ENCODE measurements at regions not wholly inside any gene's neighbourhood (a gene's known extent, or its start where the extent isn't known, plus 50 kb on each side); places are given as distances from the start of the nearest gene placed in this dataset.

DNA sequence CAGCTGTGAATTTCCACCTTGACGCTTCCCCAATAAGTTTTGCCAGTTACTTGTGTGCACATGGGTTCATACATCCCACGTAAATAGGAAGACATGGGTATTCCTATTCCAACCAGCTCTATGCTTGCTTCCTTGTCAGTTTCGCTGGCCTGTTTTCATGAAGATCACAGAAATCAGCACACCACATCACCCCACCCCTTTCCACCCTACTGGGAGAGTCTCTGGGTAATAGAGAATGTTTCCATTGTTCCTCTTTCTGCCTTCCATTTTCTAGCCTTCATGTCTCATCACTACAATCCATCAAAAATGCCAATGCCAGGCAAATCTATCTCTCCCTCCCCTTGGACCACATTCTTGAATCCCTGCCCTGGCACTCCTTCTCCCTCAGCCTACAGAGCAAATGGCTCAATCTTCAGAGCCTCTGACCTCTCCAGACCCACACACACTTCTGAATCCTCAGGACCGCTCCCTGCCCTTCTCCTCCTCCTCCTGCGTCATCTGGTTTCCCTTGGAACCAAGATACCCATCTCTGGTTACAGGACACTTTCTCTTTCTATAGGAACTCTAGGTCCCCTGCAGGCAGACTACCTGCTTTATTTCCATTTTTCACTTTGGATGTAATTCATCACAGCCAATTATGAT is 323.3 kb downstream of the DHX15 start:
- Mint-ChIP-seq H3K4me3 (no peak overlapping the region), H3K27ac (no peak overlapping the region), H3K4me1 (no peaks in the 10 kb centered on the region), H3K9me3 (peaks cover 2% of the 10 kb centered on the region), H3K36me3 (no peaks in the 10 kb centered on the region), H3K27me3 (peaks cover 8% of the 10 kb centered on the region)
- DNase-seq = no peak

DNA sequence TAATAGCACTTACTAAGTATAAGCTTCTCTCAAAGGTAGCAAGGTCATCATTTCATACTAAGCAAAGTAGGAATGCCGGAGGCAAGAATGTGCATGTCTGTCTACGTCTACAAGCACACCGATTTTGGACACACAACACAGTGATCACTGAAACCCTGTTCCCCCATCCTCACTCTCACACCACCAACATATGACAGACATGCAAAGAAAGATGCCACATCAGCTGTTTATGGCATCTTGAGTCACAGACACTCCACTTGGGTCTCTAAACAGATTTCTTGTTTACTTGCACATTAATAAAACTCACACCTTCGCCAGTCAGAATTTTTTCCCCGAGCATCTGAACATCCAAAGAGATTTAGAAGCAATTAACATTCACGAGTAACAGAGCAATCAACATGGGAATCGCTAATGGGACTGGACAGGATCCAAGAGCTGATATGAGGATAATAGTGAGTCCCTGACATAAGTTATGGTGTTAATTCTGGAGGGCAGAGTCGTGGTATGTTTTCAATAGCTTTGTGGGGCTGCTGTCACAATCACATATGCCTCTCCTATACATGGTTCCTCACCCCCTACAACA is 324.1 kb downstream of the DHX15 start:
- H3K4me3 Mint-ChIP-seq = no peak overlapping the region
- H3K27ac Mint-ChIP-seq = no peak overlapping the region
- no peaks in the 10 kb centered on the region for H3K9me3 Mint-ChIP-seq
- no peak for DNase-seq
- no peaks in the 10 kb centered on the region for H3K36me3 Mint-ChIP-seq
- peaks cover 8% of the 10 kb centered on the region for H3K27me3 Mint-ChIP-seq
- H3K4me1 Mint-ChIP-seq = no peaks in the 10 kb centered on the region

DNA sequence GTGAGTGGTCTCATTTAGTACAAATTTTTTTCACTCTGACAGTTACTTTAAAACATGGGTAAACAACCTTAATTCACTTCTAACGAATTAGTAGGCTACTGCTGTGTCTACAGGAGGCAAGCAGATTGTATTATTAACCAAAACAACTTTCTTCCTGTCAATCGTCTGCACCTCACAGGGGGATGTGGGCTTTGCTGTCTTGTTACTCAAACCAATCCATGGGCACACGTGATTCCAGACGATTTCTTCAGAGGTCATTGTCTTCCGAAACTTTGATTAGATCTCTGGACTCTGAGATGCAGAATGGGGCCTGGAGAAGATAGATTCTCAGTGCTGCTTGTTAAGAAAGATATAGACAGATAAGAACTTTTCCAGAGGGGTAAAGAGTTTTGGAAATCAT is 327.8 kb downstream of the DHX15 start:
- no peak overlapping the region for H3K4me3 Mint-ChIP-seq
- H3K9me3 Mint-ChIP-seq = no peaks in the 10 kb centered on the region
- peaks cover 9% of the 10 kb centered on the region for H3K27me3 Mint-ChIP-seq
- no peaks in the 10 kb centered on the region for H3K36me3 Mint-ChIP-seq
- no peak overlapping the region for H3K27ac Mint-ChIP-seq
- no peak for DNase-seq
- H3K4me1 Mint-ChIP-seq = no peaks in the 10 kb centered on the region

DNA sequence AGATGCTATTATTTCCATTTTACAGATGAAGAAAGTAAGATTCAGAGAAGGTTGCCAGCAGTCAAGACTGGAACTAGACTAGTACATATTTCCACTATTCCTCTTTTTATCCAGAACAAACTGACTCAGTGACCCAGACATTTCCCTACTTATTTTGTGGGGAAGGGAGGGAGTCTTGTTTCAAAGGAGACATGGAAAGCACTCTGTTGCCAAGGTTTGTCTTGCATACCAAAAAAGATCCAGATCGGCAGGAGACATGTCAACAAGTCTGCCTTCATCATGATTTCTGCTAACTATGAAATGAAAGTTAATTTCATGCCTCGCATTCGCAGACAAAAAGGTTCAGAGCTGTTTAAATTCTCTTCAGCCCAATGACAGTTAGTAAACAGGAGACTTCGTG is 328.3 kb downstream of the DHX15 start:
- Mint-ChIP-seq H3K4me3 (no peak overlapping the region), H3K36me3 (no peaks in the 10 kb centered on the region), H3K4me1 (no peaks in the 10 kb centered on the region), H3K27ac (no peak overlapping the region), H3K9me3 (no peaks in the 10 kb centered on the region), H3K27me3 (peaks cover 9% of the 10 kb centered on the region)
- DNase-seq = no peak

DNA sequence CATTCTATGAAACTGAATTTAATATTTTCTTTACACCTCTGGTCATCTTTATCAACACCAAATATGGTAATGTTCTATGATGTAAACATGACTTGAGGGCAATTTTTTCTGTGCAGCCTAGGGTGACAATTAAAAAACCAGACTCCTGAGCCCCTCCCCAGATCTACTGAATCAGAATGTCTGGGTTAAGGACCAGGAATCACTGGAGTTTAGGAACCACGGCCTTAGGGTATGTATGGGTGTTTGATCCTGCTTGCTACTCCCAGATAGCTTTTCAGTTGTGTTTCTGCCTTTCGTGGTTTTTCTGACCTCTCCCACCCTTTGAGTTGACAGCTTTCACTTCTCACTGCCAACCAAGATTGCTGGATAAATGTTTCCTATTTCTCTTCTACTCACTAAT is 332.2 kb downstream of the DHX15 start:
- Mint-ChIP-seq H3K4me3 (no peak overlapping the region), H3K36me3 (no peaks in the 10 kb centered on the region), H3K27ac (no peak overlapping the region), H3K4me1 (no peaks in the 10 kb centered on the region), H3K27me3 (peaks cover 5% of the 10 kb centered on the region), H3K9me3 (no peaks in the 10 kb centered on the region)
- DNase-seq = no peak

DNA sequence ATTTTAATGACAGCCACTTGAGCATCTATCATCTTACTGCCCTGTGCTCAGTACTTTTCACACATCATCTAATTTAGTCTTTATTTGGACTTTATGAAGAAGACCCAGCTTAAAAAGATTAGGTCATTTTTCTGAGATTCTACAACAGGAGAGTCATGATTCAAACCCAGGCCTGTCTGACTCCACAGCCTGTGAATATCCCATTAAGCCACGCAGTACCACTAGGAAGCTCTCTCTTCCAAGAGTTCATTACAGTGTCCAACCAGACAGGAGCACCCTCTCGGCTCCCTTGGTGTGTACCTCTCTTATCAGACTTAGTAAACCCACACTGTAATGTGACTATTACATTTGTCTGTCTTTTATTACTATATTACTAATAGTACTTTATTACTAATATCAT is 332.8 kb downstream of the DHX15 start:
- H3K4me1 Mint-ChIP-seq = no peaks in the 10 kb centered on the region
- H3K4me3 Mint-ChIP-seq = no peak overlapping the region
- no peak for DNase-seq
- H3K9me3 Mint-ChIP-seq = no peaks in the 10 kb centered on the region
- H3K36me3 Mint-ChIP-seq = no peaks in the 10 kb centered on the region
- H3K27ac Mint-ChIP-seq = no peak overlapping the region
- H3K27me3 Mint-ChIP-seq = peaks cover 5% of the 10 kb centered on the region

DNA sequence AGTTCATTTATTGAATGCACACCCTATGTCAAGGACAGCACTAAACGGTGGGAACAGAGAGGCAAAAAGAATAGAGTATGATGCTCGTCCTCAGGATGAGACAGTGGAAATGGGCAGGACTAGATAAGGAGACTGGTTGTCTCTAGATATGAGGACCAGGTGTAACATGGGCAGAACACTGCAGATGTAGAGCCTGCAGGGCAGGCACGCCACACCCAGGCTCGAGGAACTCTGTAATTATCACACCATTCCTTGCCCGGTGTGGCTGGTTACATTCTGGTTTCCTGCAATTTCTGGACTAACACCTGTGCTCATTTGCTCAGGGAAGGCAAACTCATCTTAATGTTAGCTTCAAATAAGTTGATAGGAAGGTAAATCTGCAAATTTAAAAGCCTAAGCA is 334.4 kb downstream of the DHX15 start:
- Mint-ChIP-seq H3K4me1 (no peaks in the 10 kb centered on the region), H3K9me3 (no peaks in the 10 kb centered on the region), H3K27ac (no peak overlapping the region), H3K4me3 (no peak overlapping the region), H3K36me3 (no peaks in the 10 kb centered on the region), H3K27me3 (peaks cover 5% of the 10 kb centered on the region)
- DNase-seq = no peak

DNA sequence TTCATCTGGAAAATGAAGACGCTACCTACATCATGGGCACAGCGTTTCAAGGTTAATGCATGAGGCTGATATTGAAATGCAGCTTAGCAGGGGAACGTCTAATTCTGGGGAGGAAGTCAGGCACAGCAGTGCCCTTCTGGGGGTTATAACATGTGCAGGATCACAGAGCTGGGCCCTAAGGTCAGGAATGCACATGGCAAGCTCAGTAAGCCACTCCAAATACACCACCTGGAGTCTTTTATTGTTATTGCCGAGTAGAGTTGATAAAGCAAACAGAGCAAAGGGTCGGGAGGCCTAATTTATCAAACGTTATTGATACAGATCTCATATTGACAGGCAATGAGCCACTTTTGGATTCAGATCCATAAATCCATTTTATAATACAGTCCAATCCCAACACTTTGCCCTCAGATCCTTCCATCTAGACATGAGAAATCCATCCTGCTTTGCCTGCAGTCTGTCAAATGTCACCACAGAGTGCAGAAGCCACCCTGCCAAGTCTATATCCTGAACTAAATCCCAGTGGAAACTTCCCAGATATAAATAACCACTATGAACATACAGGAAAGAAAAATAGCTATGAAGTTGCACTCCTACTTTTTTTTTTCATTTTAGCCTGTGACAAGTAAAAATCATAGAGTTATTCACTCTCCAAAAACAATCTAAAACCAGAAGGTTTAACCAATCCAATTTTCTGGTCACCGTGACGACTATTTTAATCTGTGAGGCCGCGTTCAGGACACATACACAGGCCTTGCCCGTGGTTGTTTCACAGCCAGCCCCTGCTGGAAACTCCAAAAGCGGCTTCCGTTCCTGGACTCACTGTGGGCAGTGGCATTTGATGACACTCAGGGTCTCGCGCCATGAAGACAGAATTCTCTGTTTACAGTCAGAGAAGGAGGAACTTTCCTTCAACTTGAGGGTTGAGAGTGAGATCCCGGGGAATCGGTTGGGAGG is 335.4 kb downstream of the DHX15 start:
- no peaks in the 10 kb centered on the region for H3K36me3 Mint-ChIP-seq
- no peaks in the 10 kb centered on the region for H3K4me1 Mint-ChIP-seq
- H3K4me3 Mint-ChIP-seq = no peak overlapping the region
- no peaks in the 10 kb centered on the region for H3K27me3 Mint-ChIP-seq
- H3K27ac Mint-ChIP-seq = no peak overlapping the region
- H3K9me3 Mint-ChIP-seq = no peaks in the 10 kb centered on the region
- DNase-seq = no peak

DNA sequence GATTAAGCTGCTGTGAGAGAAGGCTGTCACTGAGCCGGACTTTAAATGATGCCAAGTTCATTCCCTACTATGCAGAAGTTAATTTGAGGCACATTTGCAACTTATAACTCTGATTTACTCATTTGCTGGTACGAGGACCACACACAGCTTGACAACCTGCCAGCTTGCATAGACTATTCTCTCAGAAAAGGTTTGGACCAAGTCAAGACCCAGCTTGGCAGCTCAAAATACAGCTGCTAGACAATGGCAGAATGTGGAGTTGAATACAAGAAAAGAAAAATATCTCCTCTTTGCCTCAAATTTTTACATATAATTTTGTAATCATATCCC is 338.9 kb downstream of the DHX15 start:
- Mint-ChIP-seq H3K4me3 (no peak overlapping the region), H3K36me3 (no peaks in the 10 kb centered on the region)

DNA sequence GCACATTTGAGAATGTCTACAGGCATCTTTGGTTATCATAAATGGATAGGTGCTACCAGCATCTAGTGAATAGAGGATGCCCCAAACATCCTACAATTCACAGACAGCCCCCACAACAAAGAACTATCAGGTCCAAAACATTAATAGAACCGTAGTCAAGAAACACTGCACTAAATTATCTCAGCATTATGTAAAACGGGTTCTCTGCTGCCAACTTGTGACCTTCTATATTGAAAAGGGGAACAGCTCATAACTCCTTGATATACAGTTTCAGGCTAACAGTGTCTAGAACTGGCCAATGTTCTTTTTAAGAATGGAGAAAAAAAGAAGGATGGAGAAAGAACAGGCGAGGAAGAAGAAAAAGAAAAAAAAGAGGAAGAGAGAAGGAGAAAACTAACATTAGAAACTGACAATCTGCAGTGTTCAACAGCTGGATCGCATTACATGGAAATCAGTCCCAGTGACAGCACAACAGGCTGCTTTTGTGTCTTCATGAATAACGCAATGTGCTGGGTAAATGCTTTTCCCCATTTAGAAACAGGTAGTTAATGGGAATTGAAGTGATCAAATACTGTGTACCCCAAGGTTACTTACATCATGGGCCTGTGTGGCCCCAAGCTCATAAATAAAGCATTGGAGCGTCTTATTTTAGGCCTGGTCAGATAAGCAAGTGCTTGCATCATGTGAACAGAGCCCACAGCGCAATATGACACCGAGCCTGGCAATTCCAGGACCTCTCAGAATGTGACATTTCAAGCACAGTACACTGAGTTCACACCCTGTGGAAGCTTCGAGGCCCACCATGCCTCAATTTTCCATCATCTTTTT is 339.5 kb downstream of the DHX15 start:
- H3K27ac Mint-ChIP-seq = no peak overlapping the region
- no peaks in the 10 kb centered on the region for H3K27me3 Mint-ChIP-seq
- no peaks in the 10 kb centered on the region for H3K9me3 Mint-ChIP-seq
- H3K36me3 Mint-ChIP-seq = no peaks in the 10 kb centered on the region
- H3K4me1 Mint-ChIP-seq = no peaks in the 10 kb centered on the region
- DNase-seq = no peak
- H3K4me3 Mint-ChIP-seq = no peak overlapping the region

More for the DNA sequence above, 338.9 kb downstream of the DHX15 start:
- no peak overlapping the region for H3K27ac Mint-ChIP-seq
- H3K9me3 Mint-ChIP-seq = no peaks in the 10 kb centered on the region
- H3K4me1 Mint-ChIP-seq = no peaks in the 10 kb centered on the region
- H3K27me3 Mint-ChIP-seq = no peaks in the 10 kb centered on the region
- DNase-seq = no peak

DNA sequence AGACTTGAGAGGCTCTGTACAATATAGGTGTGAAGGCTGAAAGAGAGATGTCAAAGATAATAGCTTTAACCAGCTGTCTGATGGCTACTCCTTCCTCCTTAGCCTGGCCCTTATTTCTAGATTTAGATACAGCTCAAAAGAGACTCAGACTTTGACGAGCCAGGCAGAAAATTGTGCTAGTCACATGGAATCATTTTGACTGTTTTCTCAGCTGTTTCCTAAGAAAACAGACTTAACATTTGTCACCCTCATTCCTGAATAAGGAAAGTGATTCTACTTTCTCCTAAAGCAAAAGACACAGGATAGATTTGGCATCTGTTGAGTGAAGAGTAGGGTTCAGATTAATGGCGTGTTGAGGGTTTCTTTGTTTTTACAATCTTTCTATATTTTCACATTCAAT is 340.7 kb downstream of the DHX15 start:
- no peaks in the 10 kb centered on the region for H3K27me3 Mint-ChIP-seq
- H3K36me3 Mint-ChIP-seq = no peaks in the 10 kb centered on the region
- H3K4me1 Mint-ChIP-seq = no peaks in the 10 kb centered on the region
- H3K4me3 Mint-ChIP-seq = no peak overlapping the region
- H3K9me3 Mint-ChIP-seq = no peaks in the 10 kb centered on the region
- no peak overlapping the region for H3K27ac Mint-ChIP-seq
- no peak for DNase-seq

DNA sequence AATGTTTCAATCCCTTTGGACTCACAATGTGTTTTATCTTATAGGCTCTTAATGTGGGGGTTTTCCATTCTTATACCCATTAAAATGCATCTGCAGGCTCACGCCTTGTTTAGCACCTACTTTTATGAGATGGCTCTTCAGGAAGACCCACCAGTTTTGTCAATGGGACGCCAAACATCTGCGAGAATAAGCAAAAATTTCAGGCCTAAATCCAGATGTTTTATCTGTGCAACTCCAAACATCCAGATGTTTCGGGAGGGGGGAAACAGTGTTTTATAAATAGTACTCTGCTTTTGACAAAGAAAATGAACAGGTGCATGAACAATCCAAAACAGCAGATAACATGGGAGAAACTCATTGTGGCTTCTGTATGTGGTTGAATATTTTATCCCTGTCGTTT is 342.8 kb downstream of the DHX15 start:
- Mint-ChIP-seq H3K4me3 (no peak overlapping the region), H3K4me1 (no peaks in the 10 kb centered on the region), H3K36me3 (no peaks in the 10 kb centered on the region), H3K9me3 (no peaks in the 10 kb centered on the region), H3K27ac (no peak overlapping the region), H3K27me3 (no peaks in the 10 kb centered on the region)
- no peak for DNase-seq

DNA sequence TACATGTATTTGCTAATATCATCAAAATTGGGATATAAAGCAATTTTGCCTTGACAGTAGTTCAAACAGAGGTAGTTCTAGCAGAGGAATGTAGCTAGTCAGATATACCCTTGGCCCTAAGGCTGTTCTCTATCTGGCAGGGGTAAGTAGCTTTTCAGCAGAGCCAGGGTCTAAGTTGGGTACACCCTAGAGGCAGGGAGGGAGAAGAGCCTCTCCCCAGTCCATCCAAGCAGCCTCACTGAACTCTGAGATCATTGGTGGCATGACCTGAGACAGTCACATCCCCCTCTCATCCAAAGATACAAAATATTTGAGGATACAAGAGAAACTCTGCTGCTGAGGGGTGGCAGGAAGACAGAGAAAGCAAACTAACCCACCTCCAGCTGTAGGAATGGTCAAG is 343.7 kb downstream of the DHX15 start:
- Mint-ChIP-seq H3K27me3 (no peaks in the 10 kb centered on the region), H3K9me3 (no peaks in the 10 kb centered on the region), H3K27ac (no peak overlapping the region), H3K4me3 (no peak overlapping the region), H3K36me3 (no peaks in the 10 kb centered on the region), H3K4me1 (no peaks in the 10 kb centered on the region)
- DNase-seq = no peak

DNA sequence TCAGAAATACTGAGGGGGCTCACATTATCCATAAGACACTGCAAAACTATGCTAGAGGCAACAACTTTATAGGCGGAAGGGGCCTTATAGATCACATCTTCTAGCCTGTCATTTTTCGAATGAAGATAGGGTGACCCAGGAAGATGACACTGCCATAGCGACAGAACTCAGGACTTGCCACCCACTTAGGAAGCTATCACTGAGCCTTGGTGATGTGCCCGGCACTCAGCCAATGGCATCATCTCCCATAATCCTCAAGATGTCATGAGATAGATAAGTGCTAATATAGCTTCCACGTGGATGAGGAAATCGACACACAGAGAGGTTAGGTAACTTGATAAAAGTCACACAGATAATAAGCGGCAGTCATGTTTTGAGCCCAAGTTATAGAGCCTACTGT is 346.6 kb downstream of the DHX15 start:
- H3K9me3 Mint-ChIP-seq = no peaks in the 10 kb centered on the region
- no peaks in the 10 kb centered on the region for H3K4me1 Mint-ChIP-seq
- H3K4me3 Mint-ChIP-seq = no peak overlapping the region
- no peaks in the 10 kb centered on the region for H3K27me3 Mint-ChIP-seq
- H3K27ac Mint-ChIP-seq = no peak overlapping the region
- no peak for DNase-seq
- H3K36me3 Mint-ChIP-seq = no peaks in the 10 kb centered on the region

DNA sequence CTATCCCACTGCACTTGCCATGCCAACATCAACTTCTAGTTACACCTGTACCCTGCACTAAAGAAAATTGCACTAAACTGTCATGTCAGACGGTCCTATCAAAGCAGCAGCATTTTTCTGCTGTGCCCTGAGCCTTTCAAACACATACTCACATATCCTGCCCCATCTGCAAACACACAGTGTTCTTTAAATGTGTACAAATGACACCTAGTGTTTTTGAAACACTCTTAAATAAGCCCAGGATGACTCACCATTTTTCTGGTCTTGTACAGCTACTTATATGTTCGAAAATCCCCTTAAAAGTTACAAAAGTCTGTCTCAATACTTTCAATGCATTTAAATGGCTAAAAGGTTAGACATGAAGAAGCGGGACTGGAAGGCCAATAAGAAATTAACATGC is 346.7 kb upstream of the PPARGC1A start:
- Mint-ChIP-seq H3K27ac (no peak overlapping the region), H3K9me3 (no peaks in the 10 kb centered on the region), H3K4me1 (no peaks in the 10 kb centered on the region), H3K36me3 (no peaks in the 10 kb centered on the region), H3K27me3 (no peaks in the 10 kb centered on the region), H3K4me3 (no peak overlapping the region)
- DNase-seq = no peak

Measured in activated naive CD8-positive, alpha-beta T cell treated with anti-CD3 and anti-CD28 coated beads for 36 hours (primary cell).